B cell (primary cell): ENCODE measurements at regions not wholly inside any gene's neighbourhood (a gene's known extent, or its start where the extent isn't known, plus 50 kb on each side); places are given as distances from the start of the nearest gene placed in this dataset.

Experiments used
- CTCF ChIP-seq: fragments of 200-600 bp; IDR thresholded peaks from one replicate; pipeline ENCODE4 v1.8.0; 2022; ENCODE audit warnings: antibody characterized with exemption, mild to moderate bottlenecking
- EZH2 ChIP-seq: IDR thresholded peaks from 2 replicates; pipeline ENCODE4 v1.6.1; 2012; ENCODE audit warnings: borderline replicate concordance, low read depth, mild to moderate bottlenecking, moderate library complexity, low read length; ENCODE audit not compliant: insufficient read depth, poor library complexity, severe bottlenecking

GRCh38 chr5:27392716-27393115, 354.3 kb upstream of the CDH9 start:
- TF ChIP-seq CTCF (no peak), EZH2 (no peak)
